PFSK-1 (cell line): ENCODE measurements at regions not wholly inside any gene's neighbourhood (a gene's known extent, or its start where the extent isn't known, plus 50 kb on each side); places are given as distances from the start of the nearest gene placed in this dataset.

Source experiments
- FOXP2 ChIP-seq: optimal IDR thresholded peaks from 2 replicates; pipeline ENCODE3; 2011; ENCODE audit warnings: borderline replicate concordance, control low read depth, inconsistent platforms; ENCODE audit not compliant: insufficient read depth; ENCODE audit errors: extremely low read length, extremely low read depth
- POLR2AphosphoS5 ChIP-seq: IDR thresholded peaks from 2 replicates; pipeline ENCODE4 v1.6.1; 2012; ENCODE audit warnings: low read depth, mild to moderate bottlenecking, control low read depth, low read length, moderate library complexity
- REST ChIP-seq, 2 experiments: IDR thresholded peaks; 2 replicates each; pipeline versions ENCODE4 v1.6.1 to v1.8.0; 2011 to 2012; ENCODE audit warnings: low read depth in 2 of 2, low read length in 2 of 2, control low read depth in 1 of 2, inconsistent platforms in 1 of 2, mild to moderate bottlenecking in 1 of 2, moderate library complexity in 1 of 2; ENCODE audit not compliant: insufficient read depth in 1 of 2
- SIN3A ChIP-seq: IDR thresholded peaks from 2 replicates; pipeline ENCODE4 v1.6.1; 2012; ENCODE audit warnings: mild to moderate bottlenecking, low read length, moderate library complexity, borderline replicate concordance; ENCODE audit not compliant: insufficient read depth
- TAF1 ChIP-seq: IDR thresholded peaks from 2 replicates; pipeline ENCODE4 v1.6.1; 2012; ENCODE audit warnings: low read length, control low read depth, borderline replicate concordance; ENCODE audit not compliant: insufficient read depth

GRCh38 chr4:181956512-181956911 lies 286.7 kb upstream of the TENM3 start:
- TF ChIP-seq POLR2AphosphoS5: no peak
- TF ChIP-seq FOXP2: no peak
- no peak for TF ChIP-seq TAF1
- TF ChIP-seq REST (IDR thresholded peaks at IDR 0.05; ENCODE audit: insufficient read depth in 1 of 2, low read depth in 2 of 2, low read length in 2 of 2): no peak
- no peak for TF ChIP-seq SIN3A

- TF ChIP-seq TAF1 (no peak), POLR2AphosphoS5 (no peak), REST (IDR thresholded peaks at IDR 0.05; ENCODE audit: insufficient read depth in 1 of 2, low read depth in 2 of 2, low read length in 2 of 2) (no peak), SIN3A (no peak), FOXP2 (no peak)
Measured at GRCh38 chr4:181957088-181957487, 286.1 kb upstream of the TENM3 start.

GRCh38 chr4:181958446-181958845 lies 284.8 kb upstream of the TENM3 start:
- TF ChIP-seq SIN3A: no peak
- TF ChIP-seq POLR2AphosphoS5: no peak
- TF ChIP-seq TAF1: no peak
- TF ChIP-seq FOXP2: no peak
- no peak for TF ChIP-seq REST (IDR thresholded peaks at IDR 0.05; ENCODE audit: insufficient read depth in 1 of 2, low read depth in 2 of 2, low read length in 2 of 2)

- no peak for TF ChIP-seq SIN3A
- TF ChIP-seq FOXP2: peak; percentile 48
- TF ChIP-seq REST (IDR thresholded peaks at IDR 0.05; ENCODE audit: insufficient read depth in 1 of 2, low read depth in 2 of 2, low read length in 2 of 2): peak in 1 of 2 experiments; percentile 32; a peak in 1 of 4 replicates
- TF ChIP-seq TAF1: peak; percentile 53; the same call in 1 of the 2 replicates
- no peak for TF ChIP-seq POLR2AphosphoS5
Measured at GRCh38 chr4:181959121-181959520, 284.1 kb upstream of the TENM3 start.

GRCh38 chr4:181960384-181960783 lies 282.8 kb upstream of the TENM3 start:
- no peak for TF ChIP-seq SIN3A
- TF ChIP-seq POLR2AphosphoS5: no peak
- no peak for TF ChIP-seq FOXP2
- no peak for TF ChIP-seq TAF1
- TF ChIP-seq REST (IDR thresholded peaks at IDR 0.05; ENCODE audit: insufficient read depth in 1 of 2, low read depth in 2 of 2, low read length in 2 of 2): no peak
